ENCODE measurements at regions not wholly inside any gene's neighbourhood (a gene's known extent, or its start where the extent isn't known, plus 50 kb on each side); places are given as distances from the start of the nearest gene placed in this dataset.

GRCh38 chr13:103188713-103189326, 122.6 kb upstream of the SLC10A2 start:
- TF ChIP-seq CTCF (IDR thresholded peaks at IDR 0.05): peak in 1 of 3 experiments; percentile 44
- TF ChIP-seq POLR2A (IDR thresholded peaks at IDR 0.05): no peak
